Islet precursor cell (in vitro differentiated cells): ENCODE measurements at regions not wholly inside any gene's neighbourhood (a gene's known extent, or its start where the extent isn't known, plus 50 kb on each side); places are given as distances from the start of the nearest gene placed in this dataset.
A peak's percentile ranks its signal among the peaks of the same experiment; 100 is the strongest.

Experiments
- DNase-seq: peaks from one replicate; pipeline ENCODE4 v3.0.0-alpha.2; 2018

DNA sequence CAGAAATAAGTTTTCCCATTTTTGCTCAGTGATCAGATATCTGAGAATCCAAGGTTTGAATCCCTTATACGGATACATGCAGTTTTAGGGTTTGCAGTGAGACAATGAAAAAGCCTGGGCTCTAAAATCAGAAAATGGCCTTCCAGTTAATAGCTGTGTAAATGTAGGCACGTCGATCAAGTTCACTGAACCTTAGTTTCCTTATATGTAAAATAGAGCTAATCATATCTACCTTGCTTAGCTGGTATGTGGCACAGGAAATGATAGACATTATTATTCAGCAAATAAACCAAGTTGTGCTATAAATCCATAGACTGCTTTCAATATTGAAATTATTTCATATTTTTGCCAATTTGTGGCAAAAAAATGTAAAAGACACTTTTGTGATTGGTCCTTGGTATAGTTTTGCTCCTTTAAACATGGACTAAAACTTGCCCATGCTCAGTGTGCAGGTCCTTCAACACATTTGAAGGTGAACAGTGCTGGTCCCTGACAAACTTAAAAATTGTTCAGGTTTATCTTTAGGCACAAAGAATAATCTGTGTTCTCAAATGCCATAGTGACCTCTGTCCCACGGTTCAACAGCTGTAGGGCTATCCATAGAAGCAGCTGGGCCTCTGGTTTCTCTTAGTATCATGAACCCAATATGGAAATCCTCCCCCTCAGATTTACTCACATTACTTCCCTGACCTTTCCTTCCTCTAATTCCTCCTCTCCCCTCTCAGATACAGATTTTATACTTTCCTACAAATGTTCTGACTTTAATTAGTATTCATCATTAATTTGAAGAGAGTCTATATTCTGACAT, 51.0 kb downstream of the CCDC54 start:
- no peak for DNase-seq

DNA sequence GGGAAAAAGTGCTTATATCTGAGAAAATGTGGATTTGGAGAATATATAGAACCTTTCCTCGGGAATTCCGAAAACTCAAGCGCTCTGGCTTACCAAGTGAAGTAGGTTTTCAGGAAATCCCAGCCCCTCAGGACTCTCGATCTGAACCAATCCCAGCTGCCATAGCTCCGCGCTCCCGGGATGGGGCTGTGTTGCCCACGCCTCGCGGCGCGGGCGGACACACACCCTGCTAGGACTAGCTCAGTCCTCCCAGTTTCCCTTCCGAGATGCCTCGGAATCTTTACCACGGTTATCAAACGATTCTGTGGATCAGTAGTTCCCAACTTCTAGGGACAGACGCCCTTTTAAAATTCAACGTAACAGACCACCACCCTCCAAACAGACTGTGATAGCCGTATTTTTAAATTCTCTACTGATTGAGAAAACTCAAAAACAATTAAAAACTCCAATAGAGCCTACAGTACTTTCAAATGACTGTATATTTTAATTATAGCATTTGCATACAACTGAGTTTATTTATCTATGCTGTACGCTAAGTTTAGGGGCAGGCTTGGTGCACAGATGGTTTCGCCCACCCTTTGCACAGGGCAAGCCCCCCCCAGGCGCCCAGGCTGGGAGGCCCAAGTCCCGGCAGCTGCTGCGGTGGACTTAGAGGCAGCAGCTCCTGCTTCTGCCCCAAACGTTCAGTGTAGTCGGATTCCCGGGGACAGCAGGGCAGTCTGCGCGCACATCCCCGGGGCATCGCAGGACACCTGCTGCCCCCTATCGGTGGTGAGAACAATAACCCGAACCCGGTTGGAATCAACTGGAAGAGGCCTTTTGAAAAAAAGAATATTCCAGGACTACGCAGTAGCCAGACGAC, 52.3 kb downstream of the CCDC54 start:
- DNase-seq = peak; percentile 94

DNA sequence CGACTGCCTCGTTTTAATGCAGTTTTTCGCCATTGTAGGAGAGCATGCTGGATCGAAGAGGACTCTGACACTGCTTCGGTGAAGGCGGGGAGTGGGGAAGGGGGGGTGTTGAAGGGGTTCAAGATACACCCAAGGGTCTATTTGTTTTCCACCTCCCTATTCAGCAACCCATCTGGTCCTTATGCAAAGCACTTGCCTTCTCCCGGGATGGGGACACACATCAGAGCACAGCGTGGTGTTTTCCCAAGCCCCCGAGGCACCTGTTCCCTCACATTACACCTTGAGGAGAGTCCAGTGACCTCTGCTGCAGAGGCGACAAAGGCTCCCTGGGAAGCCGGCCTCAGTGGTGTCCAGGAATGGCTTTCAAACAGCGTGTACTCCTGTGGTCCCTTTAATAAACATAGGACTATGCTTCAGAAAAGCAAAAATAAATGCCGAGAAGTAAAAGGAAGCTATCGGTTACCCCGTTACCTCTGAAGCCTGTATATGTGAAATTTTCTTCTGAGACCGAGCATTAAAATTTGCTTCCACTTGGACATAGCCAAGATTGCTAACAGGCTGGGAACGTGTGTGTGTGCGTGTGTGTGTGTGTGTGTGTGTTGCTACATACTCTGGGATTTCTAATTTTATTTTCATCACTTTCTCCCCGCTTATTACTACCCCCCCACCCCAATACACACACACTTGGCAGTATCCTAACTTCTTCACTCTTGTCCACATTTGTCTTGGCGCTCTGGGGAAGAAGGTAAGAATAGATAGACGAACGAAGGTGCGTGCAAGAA, 53.2 kb downstream of the CCDC54 start:
- DNase-seq = no peak

DNA sequence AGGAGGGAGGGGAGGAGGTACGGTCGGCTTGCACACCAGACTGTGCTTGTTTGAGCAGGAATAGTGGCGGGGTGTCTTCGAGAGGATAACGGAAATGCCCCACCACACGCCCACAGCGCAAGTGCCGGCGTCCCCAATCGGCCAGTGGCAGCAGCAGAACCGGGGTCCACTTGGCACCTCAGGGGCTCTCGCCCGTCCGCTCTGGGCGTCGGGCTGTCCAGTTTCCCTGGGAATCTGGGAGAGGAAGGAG, 53.7 kb downstream of the CCDC54 start:
- no peak for DNase-seq

DNA sequence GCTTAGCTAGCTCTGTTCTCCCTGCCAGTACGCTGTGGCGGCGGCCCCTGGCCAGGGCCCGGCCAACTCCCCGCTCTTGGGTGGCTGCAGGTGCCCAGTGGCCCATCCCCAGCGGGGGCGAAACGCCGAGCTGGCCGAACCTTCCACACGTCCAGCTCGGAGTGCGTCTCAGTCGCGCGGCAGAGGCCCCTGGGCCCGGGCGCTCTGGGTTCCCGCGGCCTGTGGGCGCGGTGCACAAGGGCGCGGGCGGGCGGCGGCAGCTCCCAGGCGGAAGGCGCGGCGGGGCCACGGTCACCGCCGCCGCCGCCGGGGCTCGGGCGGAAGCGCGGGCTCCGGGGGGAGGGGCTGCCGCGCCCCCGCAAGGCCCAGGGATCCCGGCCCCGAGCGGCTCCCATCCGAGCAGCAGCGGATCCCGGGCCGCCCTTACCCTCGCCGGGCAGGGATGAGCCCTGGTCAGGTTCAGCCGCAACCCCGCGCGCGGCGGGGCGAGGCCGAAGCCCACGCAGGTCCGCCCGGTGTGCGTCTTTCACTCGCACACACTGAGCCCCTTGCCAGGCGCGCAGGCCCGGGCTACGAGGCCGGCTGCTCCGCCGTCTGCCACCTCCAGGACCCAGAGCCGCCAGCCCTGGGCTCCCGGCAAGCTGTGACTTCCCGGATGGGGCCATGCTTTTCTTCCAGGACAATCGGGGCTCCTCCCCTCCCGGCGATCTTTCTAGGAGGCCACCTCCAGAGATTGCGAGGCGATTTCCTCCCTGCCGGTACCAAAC, 54.2 kb downstream of the CCDC54 start:
- DNase-seq = peak; percentile 90

DNA sequence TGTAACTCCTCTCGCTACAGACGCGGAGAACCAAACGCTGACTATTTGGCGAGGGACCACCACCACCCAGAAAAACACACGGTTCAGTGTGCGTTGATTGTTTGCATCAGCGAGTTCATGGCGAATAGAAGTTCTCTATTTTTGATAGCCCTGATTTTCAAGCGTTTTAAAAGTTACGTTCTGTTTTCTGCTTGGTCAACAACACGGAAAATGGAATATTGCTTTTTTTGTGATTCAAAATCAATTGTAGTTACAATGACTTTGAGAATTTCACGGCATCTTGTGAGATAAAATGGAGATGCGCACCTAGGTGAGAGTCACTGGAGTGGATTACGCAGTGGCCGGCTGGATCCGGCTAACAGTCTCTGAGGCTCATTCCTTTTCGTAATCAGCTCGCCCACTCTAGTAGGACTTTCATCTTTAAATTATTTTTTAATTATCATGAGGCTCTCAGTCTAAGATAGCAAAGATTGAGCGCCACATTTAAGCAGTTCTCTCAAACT, 54.8 kb downstream of the CCDC54 start:
- no peak for DNase-seq

DNA sequence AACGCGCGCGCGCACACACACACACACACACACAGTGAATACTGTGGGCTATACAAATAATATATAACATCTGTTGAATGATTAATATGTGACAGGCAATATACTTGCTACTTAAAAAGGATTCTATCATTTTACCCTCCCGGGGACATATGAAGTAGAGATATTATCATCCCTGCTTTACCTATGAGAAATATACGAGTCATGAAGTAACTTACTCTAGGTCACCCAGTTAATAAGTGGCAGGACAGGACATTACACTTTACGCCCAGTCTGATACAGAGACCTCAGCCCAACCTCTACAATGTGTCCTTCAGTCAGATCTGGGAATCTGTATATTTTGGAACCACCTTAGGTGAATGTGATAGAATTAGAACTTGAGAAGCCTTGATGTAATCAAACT, 55.4 kb downstream of the CCDC54 start:
- DNase-seq = no peak

DNA sequence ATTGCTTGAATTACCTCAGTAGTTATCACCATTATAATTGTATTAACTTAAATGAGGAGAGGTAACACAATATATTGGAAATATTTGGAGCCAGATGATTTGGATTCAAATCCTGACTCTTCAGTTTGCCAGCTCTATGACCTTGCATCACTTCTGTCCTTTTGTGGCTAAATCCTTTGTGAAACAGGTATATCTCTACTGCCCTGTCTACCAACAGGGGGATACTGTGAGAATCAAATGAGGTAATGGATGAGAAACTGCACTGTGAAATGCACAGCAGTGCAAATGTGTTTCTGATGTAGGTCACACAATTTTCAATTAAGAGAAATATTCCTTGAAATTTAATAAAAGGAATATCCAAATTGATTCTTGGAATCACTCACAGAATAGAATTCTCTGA, 58.8 kb downstream of the CCDC54 start:
- no peak for DNase-seq

DNA sequence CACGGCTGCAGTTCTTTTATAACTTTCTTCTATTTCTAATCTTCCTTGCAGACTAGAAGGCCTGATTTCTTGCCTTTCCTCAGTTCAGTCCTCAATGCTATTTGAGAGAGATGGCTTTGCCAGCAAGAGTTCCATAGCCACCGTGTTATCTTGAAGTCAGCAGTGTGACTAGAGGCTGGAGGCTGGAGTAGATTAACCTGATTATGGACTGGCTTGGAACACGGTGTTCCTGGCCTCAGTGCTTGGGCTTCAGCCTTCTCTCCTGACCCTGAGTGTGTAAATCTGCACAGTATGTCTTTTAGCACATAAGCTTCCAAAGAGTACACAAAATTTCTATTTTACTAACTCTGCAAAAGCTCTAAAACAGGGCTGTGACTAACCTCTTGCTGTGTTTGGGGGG, 61.4 kb downstream of the CCDC54 start:
- DNase-seq = no peak

DNA sequence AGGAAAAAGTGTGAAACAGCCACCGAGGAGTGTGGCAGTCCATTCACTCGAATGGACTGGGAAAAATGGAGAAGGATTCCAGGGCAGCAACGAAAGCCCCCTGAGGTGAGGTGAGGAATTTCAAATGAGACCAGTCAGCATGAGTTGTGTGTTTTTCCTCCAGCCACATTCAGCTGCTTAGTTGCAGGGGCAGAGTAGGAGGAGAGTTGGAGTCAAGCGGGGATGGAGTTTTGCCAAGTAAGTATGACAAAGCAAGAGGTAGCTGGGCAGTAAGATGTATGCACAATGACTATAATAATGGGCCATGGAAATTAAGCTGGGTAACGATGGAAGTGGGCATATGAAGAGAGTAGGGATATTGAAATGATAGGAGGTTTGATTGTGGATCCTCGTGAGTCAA, 64.4 kb downstream of the CCDC54 start:
- no peak for DNase-seq

DNA sequence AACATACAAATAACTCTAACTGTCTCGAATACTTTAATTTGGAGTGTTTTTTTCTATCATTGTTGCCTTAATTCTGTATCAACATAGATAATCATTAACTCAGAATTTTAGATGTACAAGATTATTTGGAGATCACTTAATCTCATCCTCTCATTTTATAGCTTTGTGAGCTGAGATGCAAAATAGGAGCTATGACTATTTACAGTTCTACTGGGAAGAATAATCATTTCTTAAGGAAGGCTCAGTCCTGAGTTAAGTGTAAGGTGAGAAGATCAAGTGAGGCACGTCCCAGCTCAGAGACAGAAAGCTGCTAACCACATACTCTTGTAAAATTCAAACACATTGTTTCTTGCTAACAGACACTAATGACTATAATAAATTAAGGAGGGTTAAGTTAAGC, 66.2 kb downstream of the CCDC54 start:
- DNase-seq = no peak

DNA sequence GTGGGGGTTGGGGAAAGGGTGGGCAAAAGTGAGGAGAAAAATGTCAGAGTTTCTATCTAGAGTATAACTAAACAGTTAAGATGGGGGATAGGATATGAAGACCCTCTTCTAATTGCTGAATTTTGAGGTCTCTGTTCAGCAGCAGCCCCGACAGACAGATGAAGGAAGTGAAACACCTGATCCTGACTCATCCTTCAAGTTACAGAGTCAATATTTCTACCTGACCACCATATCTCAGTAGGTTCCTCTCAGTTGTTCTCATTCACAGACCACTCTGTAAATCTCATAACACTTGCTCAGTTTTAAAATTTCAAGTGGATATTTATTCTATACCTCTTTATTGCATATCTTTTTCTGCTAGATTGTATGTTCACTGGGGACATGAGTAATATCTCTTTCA, 69.5 kb downstream of the CCDC54 start:
- DNase-seq = no peak

DNA sequence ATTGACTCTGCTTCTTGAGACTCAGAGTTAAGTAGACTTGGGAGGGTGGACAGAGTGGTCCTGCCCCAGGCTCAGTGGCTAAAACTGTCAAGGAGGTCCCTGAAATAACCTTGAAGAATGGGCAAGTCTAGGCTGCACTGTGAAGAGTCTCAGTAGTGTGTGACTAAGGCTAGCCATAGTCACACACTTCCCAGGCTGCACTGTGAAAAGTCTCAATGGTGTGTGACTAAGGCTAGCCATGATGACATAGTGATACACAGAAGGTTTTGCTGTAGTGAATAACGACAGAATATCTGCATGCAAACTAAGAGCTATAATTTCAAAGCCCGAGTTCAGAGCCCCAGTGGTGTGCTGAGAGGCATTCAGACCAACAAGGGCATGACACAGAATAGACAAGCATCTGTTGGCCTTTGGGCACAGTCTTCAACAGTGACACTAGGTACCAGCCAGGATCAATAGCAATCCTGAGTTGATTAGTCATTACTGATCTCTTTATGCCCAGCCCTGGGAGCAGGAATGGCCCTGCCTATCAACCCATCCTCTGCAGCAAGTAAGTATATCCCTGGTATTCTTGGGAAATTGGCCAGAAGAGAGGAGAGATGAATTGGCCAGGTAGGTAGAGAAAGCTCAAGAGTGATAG, 72.4 kb upstream of the BBX start:
- no peak for DNase-seq

DNA sequence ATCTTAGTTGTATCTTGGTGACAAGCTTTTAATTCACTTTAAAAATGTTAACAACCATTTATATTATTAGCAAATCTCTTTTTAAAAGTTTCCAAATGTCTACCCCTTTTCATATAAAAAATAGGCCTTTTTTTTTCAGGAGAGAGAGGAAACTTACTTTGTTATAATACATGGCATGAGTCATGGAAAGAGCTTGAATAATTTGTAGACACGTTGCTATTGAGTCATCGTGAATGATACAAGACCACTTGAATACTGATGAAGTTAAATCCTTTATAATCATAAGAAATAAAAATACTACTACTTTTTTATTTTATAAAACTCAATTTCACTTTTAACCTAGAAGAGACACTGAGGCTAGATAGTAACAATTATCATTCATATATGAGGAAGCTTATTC, 70.3 kb upstream of the BBX start:
- DNase-seq = no peak

DNA sequence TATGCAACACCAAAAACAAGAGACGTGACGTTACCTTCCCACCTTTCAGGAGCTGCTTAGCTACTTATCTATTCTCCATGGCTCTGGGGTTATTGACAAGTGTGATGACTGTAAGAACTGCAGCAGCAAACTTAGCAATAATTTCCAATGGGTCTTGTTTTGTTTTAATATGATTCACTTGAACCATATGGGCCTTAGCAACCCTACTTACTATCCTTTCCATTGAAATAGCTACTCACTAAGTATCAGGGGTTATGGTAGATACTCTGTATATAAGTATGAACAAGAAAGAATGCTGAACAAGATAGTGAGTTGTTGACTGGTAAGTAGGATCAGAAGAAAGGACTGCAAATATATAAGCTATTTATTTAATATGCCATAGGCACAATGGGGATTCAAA, 69.3 kb upstream of the BBX start:
- DNase-seq = no peak

DNA sequence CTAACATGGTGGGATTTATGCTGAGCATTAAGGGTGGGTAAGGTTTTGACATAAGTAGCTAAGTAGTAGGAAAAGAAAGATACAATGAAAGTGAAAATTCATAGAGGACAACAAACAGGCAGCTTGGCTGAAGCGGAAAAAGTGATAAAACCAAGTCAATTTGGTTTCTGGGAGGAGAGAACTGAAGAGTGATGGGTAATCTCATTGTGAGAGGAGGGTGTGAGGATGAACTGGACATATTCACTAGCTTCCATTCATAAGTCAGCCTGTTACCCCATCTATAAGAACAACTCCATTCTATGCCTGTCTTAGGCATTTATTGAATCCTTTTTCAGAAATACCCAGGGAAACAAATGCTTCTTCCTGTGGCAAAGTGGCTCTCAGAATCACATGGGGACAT, 67.1 kb upstream of the BBX start:
- no peak for DNase-seq

DNA sequence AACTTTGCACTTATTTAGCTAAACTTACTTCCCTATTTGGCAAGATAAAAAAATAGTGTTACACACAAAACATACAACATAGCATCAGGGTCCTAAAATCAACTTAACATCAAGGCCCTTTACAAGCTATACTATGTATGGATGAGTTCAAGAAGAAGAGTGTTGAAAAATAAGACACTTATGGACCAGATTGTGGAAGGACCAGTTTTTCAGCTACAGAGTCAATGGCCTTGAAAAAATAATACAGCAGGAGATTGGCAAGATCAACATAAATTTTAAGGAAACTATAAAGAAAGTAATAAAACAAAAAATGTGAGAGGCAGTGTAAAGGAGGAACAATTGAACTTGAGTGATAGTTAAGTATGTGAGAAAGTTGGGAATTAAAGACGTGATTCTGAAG, 66.3 kb upstream of the BBX start:
- no peak for DNase-seq

DNA sequence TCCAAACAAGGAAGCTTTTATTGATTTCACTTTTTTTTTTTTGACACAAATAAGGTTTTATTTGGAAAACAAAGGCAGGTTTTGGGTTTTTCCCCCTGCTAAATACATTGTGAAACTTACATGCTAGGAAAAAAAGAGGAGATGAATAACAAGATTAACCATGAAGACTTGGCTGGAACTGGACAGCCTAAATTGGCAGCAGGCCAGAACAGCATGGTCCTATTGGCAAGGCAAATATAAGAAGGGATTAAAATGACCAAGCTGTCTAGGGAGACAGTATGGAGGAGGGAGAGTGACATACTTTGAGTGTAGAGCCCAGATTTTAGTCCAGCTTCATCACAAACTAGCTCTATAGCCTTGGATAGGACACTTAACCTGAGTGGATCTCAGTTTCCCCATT, 63.9 kb upstream of the BBX start:
- no peak for DNase-seq

DNA sequence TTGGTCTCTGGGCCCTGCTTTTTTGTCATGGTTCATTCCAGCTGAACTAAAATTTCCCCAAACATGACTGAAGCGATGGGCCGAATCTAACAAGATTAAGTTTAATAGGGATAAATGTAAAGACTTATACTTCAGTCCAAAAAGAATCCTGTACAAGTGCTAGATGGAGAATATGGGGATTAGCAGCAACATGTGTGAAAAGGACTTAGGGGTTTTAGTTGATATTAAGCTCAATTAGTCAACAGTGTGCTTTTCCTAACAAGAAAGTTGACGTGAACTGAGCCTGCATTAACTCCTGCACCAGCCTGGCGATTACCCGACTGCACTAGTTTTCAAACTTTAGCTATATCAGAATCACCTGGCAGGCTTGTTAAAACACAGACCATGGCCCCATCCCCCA, 61.0 kb upstream of the BBX start:
- DNase-seq = no peak

DNA sequence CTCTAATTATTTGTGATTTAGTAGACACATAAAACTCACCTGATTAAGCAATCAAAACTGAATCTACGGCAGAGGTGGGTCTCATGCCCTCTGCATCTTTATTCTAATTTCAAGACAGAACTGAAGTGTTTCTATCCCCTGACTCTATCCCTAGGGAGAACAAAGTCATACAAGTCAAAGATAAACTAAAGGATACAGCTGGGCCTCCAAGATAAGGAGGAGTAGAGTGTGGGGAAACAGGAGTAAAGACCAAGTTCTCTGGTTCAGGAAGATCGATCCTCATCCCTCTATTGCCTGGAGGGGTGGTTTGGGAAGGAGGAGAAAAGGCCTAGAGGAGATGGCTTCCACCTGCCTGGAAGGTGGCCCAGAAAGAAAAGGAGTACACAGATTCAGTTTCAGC, 58.7 kb upstream of the BBX start:
- no peak for DNase-seq

DNA sequence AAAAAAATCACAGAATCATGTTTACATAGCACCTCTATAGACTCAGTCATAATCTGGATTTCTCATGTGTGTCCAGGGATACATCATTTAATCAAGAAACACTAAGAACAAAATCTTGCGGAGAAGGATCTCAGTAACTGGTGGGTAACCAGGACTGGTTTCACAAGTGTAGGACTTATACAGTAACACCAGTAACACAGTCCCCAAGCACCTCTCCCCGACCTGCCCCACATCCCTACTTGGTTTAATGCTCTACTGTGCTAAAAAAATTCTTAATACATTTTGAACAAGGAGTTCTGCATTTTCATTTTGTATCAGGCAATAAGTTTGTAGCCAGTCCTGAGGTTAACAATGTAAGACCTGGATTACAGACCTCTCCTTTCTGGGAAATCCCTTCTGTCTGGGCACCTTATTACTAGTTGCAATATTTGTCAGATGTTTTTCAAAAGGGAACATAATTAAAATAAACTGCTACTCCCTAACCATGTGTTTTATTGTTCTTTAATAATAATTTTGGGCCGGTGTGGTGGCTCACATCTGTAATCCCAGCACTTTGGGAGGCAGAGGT, 57.6 kb upstream of the BBX start:
- no peak for DNase-seq

DNA sequence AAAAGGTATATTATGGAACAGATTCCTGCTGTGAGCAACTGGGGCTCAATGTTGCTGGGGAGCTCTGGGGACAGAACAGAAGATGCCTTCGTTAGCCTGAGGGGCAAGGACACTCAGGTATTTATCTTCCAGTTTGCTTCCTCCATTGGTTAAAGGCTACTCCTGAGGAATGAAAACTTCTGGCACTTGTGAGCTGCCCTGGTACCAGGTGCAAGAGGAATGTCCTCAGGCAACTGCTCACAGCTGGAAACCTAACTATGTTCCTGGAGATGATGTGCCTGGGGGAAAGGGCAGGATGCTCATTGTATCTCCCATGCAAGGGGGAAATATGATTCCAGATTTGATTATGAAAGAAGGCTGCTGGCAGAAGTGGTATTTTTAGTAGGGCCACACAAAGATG, 54.0 kb upstream of the BBX start:
- no peak for DNase-seq
